Fibroblast of lung (primary cell): ENCODE measurements at regions not wholly inside any gene's neighbourhood (a gene's known extent, or its start where the extent isn't known, plus 50 kb on each side); places are given as distances from the start of the nearest gene placed in this dataset.
A peak's percentile ranks its signal among the peaks of the same experiment; 100 is the strongest.

Experiments
- DNase-seq, 2 donors: peaks; one replicate each; pipeline versions ENCODE4 v3.0.0 to v3.0.0-alpha.2; 2010; ENCODE audit warnings: low read depth in 2 of 2
- H2AFZ ChIP-seq: 2 replicates; pipeline ENCODE4 v1.5.1; 2012; ENCODE audit warnings: low read length, control low read depth, inconsistent platforms
- H3K27ac ChIP-seq: 2 replicates; pipeline ENCODE4 v1.5.1; 2011; ENCODE audit warnings: low read length, control low read depth; ENCODE audit not compliant: insufficient read depth
- H3K27me3 ChIP-seq: 2 replicates; pipeline ENCODE4 v1.5.1; 2011; ENCODE audit warnings: mild to moderate bottlenecking, low read length; ENCODE audit not compliant: control insufficient read depth, insufficient read depth
- H3K36me3 ChIP-seq: 2 replicates; pipeline ENCODE4 v1.5.1; 2011; ENCODE audit warnings: low read length; ENCODE audit not compliant: control insufficient read depth, insufficient read depth
- H3K4me1 ChIP-seq: 2 replicates; pipeline ENCODE4 v1.5.1; 2011; ENCODE audit warnings: low read length; ENCODE audit not compliant: control insufficient read depth, insufficient read depth; ENCODE audit errors: extremely low read depth
- H3K4me2 ChIP-seq: 2 replicates; pipeline ENCODE4 v1.5.1; 2011; ENCODE audit warnings: low read length, control low read depth; ENCODE audit not compliant: insufficient read depth; ENCODE audit errors: extremely low read depth
- H3K4me3 ChIP-seq, 4 experiments: fragments of 200-600 bp in 1 of 4; sonication (generic) in 1 of 4; replicated peaks in 1 of 4; 2 replicates each; pipeline ENCODE4 v1.5.1; 2011 to 2016; ENCODE audit warnings: low read length in 4 of 4, low read depth in 3 of 4, mild to moderate bottlenecking in 3 of 4, control low read depth in 2 of 4, inconsistent platforms in 1 of 4, mixed read lengths in 1 of 4; ENCODE audit not compliant: insufficient read depth in 1 of 4; ENCODE audit errors: control extremely low read depth in 1 of 4
- H3K79me2 ChIP-seq: 2 replicates; pipeline ENCODE4 v1.5.1; 2012; ENCODE audit warnings: mild to moderate bottlenecking, low read length, inconsistent platforms; ENCODE audit not compliant: control insufficient read depth, insufficient read depth
- H3K9ac ChIP-seq: 2 replicates; pipeline ENCODE4 v1.5.1; 2011; ENCODE audit warnings: mild to moderate bottlenecking, low read length, control low read depth; ENCODE audit not compliant: insufficient read depth
- H3K9me3 ChIP-seq: 2 replicates; pipeline ENCODE4 v1.5.1; 2012; ENCODE audit warnings: low read depth, low read length; ENCODE audit not compliant: control insufficient read depth, insufficient read depth
- H4K20me1 ChIP-seq: 2 replicates; pipeline ENCODE4 v1.5.1; 2011; ENCODE audit warnings: low read length; ENCODE audit not compliant: control insufficient read depth, insufficient read depth; ENCODE audit errors: extremely low read depth
- EZH2 ChIP-seq: IDR thresholded peaks from 2 replicates; pipeline ENCODE4 v1.5.1; 2012; ENCODE audit warnings: low read length, control low read depth, mild to moderate bottlenecking; ENCODE audit errors: missing control alignments
- TF ChIP-seq, protein P1 (sequence below), 2 donors: IDR thresholded peaks in 1 of 2; conservative IDR thresholded peaks in 1 of 2; 1 replicate in 1 of 2; 2 replicates in 1 of 2; pipeline ENCODE4 v1.5.1; 2011 to 2012; ENCODE audit warnings: low read length in 2 of 2, control low read depth in 1 of 2, inconsistent platforms in 1 of 2, low read depth in 1 of 2, mild to moderate bottlenecking in 1 of 2

DNA sequence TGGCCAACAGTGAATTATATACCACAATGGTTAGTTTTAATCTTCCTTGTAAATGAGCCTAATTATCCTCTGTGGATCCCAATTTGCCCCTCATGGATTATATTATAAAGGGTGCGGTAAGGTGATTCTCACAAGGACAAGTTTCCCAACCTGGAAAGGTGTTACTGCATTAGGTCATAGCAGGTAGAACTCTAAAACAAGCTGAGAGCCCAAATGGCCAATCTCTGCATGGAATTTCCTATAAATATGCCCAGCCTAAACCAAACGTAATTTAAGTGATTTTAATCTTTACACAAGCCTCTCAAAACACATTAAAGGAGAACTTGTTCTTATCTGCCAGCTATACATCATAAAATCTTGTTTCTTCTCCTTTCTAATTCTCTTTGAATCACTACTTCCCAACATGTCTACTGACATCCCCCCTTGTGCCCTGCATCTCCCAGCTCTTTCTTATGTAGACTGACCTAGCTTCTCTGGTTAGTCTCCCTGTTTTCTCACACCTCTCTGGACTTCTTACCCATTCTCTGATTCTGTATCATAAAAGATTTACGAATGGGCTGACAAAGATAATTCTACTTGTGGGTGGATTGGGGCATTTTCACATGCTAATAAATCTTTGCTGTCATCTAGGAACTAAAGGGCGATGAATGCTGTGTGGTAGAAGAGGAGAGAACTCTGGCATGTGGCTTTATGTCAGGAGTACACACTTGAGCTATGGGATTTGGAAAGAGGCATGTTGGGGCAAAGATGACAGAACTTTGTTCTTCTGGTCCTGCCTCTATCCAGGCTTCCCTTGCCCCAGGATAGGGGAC, 94.3 kb upstream of the PGRMC2 start:
- no peaks in the 10 kb centered on the region for H3K36me3 ChIP-seq
- no peak for TF ChIP-seq EZH2
- TF ChIP-seq, protein P1, sequence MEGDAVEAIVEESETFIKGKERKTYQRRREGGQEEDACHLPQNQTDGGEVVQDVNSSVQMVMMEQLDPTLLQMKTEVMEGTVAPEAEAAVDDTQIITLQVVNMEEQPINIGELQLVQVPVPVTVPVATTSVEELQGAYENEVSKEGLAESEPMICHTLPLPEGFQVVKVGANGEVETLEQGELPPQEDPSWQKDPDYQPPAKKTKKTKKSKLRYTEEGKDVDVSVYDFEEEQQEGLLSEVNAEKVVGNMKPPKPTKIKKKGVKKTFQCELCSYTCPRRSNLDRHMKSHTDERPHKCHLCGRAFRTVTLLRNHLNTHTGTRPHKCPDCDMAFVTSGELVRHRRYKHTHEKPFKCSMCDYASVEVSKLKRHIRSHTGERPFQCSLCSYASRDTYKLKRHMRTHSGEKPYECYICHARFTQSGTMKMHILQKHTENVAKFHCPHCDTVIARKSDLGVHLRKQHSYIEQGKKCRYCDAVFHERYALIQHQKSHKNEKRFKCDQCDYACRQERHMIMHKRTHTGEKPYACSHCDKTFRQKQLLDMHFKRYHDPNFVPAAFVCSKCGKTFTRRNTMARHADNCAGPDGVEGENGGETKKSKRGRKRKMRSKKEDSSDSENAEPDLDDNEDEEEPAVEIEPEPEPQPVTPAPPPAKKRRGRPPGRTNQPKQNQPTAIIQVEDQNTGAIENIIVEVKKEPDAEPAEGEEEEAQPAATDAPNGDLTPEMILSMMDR (conservative IDR thresholded peaks at IDR 0.05 in 1 of 2, IDR thresholded peaks at IDR 0.05 in 1 of 2; ENCODE audit: low read depth in 1 of 2, low read length in 2 of 2), result no peak
- peaks cover 14% of the 10 kb centered on the region for H3K4me1 ChIP-seq
- no peaks in the 10 kb centered on the region for H3K79me2 ChIP-seq
- no peak overlapping the region for H2AFZ ChIP-seq
- H3K4me2 ChIP-seq, result no peak overlapping the region
- H3K9me3 ChIP-seq, result no peaks in the 10 kb centered on the region
- H3K9ac ChIP-seq, result no peak overlapping the region
- H3K27me3 ChIP-seq, result no peaks in the 10 kb centered on the region
- no peak for DNase-seq
- H4K20me1 ChIP-seq, result no peaks in the 10 kb centered on the region
- H3K27ac ChIP-seq, result no peak overlapping the region
- no peak overlapping the region for H3K4me3 ChIP-seq

DNA sequence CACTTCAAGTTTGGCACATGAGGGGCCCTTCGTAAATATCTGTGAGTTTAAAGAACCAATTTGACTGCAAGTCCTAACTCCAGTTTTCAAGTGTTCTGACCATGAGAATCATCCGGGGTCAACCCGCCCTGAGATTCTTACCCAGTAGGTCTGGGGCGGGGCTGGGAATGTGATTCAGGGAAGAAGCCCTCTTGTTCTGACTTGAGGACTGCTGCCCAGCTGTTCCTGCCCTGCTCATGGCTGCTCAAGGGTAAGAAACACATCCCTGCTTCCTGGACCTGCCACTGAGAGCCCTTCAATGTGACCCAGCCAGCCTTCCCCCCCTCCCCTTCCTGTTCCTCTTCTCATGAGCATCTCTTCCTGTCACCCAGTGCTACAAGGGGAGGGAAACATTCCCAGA, 92.7 kb upstream of the PGRMC2 start:
- Histone ChIP-seq H3K36me3 (no peaks in the 10 kb centered on the region), H3K27me3 (no peaks in the 10 kb centered on the region), H2AFZ (no peak overlapping the region), H3K27ac (no peak overlapping the region), H3K4me3 (no peak overlapping the region), H3K9ac (no peak overlapping the region), H3K79me2 (no peaks in the 10 kb centered on the region), H3K9me3 (no peaks in the 10 kb centered on the region), H3K4me1 (peaks cover 2% of the 10 kb centered on the region), H3K4me2 (no peak overlapping the region), H4K20me1 (no peaks in the 10 kb centered on the region)
- DNase-seq, result no peak
- no peak for TF ChIP-seq EZH2
- TF ChIP-seq, protein P1 (conservative IDR thresholded peaks at IDR 0.05 in 1 of 2, IDR thresholded peaks at IDR 0.05 in 1 of 2; ENCODE audit: low read depth in 1 of 2, low read length in 2 of 2), result no peak

DNA sequence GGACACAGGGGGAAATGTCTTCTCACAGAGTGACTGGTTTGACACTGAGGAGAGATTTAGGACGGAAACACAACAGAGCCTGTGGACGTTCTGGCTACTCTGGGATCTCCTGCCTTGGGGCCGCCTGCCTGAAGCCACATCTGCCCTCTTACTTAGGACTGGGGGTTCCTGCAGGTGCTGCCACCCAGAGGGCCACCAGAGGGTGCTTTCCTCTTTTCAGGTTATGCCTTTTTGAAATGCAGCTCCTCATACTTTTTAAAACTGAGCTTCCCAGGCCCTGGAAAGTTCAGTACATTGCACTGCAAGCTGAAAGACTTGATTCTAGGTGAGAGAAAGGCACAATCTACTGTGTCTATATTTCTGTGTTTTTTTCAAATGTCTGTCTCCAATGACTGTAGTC, 92.2 kb upstream of the PGRMC2 start:
- peak in 1 of 2 donors; percentile 51 for DNase-seq
- no peaks in the 10 kb centered on the region for H3K79me2 ChIP-seq
- H2AFZ ChIP-seq, result no peak overlapping the region
- H3K36me3 ChIP-seq, result no peaks in the 10 kb centered on the region
- H3K27me3 ChIP-seq, result no peaks in the 10 kb centered on the region
- H3K9ac ChIP-seq, result no peak overlapping the region
- no peaks in the 10 kb centered on the region for H4K20me1 ChIP-seq
- no peaks in the 10 kb centered on the region for H3K4me1 ChIP-seq
- no peak overlapping the region for H3K27ac ChIP-seq
- TF ChIP-seq, protein P1 (conservative IDR thresholded peaks at IDR 0.05 in 1 of 2, IDR thresholded peaks at IDR 0.05 in 1 of 2; ENCODE audit: low read depth in 1 of 2, low read length in 2 of 2), result peak; percentile 34 to 66
- TF ChIP-seq EZH2, result no peak
- no peak overlapping the region for H3K4me2 ChIP-seq
- no peaks in the 10 kb centered on the region for H3K9me3 ChIP-seq
- H3K4me3 ChIP-seq, result no peak overlapping the region
